Stimulated activated CD8-positive, alpha-beta memory T cell treated with anti-CD3 and anti-CD28 coated beads, Interleukin-12 subunit alpha, Interleukin-12 subunit beta, amount 100 ng/mL, for 4 hours (primary cell): ENCODE measurements at regions not wholly inside any gene's neighbourhood (a gene's known extent, or its start where the extent isn't known, plus 50 kb on each side); places are given as distances from the start of the nearest gene placed in this dataset.

Experiments
- DNase-seq: peaks from one replicate; pipeline ENCODE4 v3.0.0-alpha.2; 2020; ENCODE audit warnings: low read depth

- no peak for DNase-seq
These were observed 1445.3 kb upstream of the MIR17HG start for GRCh38 chr13:89902223-89902622.

DNA sequence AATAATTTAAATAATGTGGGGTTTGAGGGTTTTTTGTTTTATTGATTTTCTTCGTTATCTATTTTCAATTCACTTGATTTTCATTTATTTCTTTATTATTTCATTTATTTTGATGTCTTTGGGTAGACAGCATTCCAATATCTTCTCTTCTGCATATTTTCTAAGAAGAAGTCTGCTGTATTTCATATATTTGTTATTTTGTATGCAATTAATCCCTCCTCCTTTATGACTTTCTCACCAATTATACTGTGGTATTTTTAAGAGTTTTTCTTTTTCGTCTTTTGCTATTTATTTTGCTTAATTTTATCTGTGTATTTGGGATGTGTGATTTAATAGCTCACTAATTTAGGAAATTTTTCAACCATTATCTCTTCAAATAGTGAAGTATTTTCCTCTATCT lies 1444.4 kb upstream of the MIR17HG start:
- no peak for DNase-seq

- DNase-seq = no peak
These were observed 1437.3 kb upstream of the MIR17HG start for GRCh38 chr13:89910166-89910565.

DNA sequence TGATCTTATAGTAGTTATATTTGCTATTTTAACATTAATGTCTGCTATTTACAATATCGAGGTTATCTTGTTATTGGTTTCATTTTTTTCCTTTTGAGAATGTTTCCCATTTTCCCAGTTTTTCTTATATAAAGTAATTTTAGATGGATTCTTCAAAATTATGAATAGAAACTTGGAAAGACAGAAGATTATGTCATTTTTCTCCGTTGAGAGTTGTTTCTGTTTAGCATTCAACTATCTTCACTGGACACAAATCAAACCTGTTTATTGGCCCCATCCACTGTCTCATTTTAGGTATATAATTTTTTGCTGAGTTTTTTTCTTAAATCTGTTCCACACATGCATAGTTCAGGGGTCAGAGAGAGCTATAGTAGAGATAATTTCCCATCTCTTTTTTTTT lies 1430.9 kb upstream of the MIR17HG start:
- DNase-seq = no peak

GRCh38 chr13:89920461-89920860 lies 1427.0 kb upstream of the MIR17HG start:
- no peak for DNase-seq

GRCh38 chr13:89923052-89923451 lies 1424.4 kb upstream of the MIR17HG start:
- no peak for DNase-seq

DNA sequence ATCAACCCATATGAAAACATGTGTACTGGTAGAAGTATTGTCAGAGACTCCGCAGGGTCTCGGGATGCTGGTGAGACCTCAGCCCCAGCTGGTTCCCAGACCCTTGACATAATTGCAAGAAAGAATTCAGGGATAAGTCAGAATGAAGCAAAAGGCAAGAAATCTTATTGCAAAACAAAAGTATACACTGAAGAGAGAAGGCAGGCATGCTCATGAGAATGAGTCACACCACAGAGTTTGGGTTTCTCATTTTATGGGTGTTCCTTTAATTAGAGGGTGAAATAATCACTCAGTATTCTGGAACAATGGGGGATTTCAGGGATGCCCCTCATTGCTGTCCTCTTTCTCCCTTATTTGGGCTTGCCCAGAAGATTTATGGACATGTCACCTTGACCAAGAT lies 1423.8 kb upstream of the MIR17HG start:
- no peak for DNase-seq

DNA sequence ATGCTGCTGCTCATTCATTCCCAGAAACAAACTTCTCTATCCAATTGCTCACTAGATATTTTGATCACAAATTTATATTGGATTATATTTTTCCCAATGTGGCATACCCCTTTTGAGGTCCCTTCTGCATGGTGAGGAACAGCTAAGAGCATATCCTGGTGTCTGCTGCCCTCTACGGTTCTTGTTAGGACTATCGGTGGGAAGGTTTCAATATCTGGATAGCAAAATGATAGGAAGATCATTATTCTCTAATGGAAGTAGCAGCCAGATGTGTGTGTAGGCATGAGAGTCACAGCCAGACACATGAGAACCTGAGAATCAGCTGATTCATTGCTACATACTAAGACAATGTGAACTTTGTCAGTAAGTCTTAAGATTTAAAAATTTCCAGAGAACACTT lies 1422.4 kb upstream of the MIR17HG start:
- DNase-seq = no peak

GRCh38 chr13:89930861-89931260 lies 1416.6 kb upstream of the MIR17HG start:
- no peak for DNase-seq

DNA sequence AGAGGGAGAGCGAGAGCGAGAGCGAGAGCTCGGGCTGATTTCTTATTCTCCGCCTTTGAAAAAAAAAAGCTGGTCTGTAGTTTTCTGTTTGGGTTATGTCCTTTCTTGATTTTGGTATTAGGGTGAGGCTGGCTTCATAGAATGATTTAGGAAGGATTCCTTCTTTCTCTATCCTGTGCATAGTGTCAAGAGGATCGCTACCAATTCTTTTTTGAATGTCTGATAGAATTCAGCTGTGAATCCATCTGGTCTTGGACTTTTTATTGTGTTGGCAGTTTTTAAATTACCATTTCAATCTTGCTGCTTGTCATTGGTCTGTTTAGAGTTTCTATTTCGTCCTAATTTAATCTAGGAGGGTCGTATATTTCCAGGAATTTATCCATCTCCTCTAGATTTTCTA lies 1414.6 kb upstream of the MIR17HG start:
- DNase-seq = no peak

DNA sequence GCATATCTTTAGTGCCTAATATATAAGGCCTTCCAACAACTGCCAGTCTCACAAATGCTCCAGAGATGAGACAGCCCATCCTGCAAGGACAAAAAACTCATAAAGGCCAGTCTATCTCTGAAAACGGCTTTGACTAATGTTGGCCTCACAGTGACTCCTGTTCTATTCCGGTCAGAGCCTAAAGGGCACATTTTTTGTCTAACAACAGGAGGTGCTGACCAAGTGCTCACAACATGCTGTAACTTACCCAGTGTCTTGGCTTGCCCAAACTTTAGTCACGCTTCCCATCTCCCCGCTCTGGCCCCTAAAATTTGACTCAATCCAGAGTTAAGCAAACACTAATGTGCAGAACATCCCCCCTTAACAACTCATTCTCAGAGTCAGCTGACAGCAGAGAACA lies 1411.2 kb upstream of the MIR17HG start:
- DNase-seq = no peak

GRCh38 chr13:89937420-89937819 lies 1410.1 kb upstream of the MIR17HG start:
- no peak for DNase-seq

- DNase-seq = no peak
These were observed 1407.1 kb upstream of the MIR17HG start for GRCh38 chr13:89940383-89940782.

- DNase-seq = no peak
These were observed 1404.3 kb upstream of the MIR17HG start for GRCh38 chr13:89943139-89943538.

GRCh38 chr13:89950225-89950624 lies 1397.3 kb upstream of the MIR17HG start:
- DNase-seq = no peak

GRCh38 chr13:89951341-89951740 lies 1396.1 kb upstream of the MIR17HG start:
- DNase-seq = no peak

- DNase-seq = no peak
These were observed 1393.9 kb upstream of the MIR17HG start for GRCh38 chr13:89953581-89953980.

DNA sequence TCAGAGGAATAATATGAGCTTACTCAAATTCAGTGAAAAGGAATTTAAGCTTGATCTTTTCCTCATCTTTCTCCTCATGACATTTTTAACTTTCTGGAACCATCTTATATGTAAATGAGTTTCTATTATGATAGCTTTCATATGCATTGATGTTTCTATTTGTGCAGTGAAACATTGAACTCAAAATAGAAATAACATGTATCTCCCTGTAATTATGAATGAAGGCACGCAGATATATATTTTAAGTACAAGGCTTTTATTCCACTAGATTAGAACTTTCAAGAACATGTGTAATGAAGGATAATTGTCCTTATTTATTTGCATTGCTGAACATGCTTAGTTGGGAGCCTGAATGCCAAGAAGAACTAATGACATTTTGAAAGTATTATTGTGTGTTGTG lies 1391.7 kb upstream of the MIR17HG start:
- no peak for DNase-seq

GRCh38 chr13:89959074-89959473 lies 1388.4 kb upstream of the MIR17HG start:
- no peak for DNase-seq

DNA sequence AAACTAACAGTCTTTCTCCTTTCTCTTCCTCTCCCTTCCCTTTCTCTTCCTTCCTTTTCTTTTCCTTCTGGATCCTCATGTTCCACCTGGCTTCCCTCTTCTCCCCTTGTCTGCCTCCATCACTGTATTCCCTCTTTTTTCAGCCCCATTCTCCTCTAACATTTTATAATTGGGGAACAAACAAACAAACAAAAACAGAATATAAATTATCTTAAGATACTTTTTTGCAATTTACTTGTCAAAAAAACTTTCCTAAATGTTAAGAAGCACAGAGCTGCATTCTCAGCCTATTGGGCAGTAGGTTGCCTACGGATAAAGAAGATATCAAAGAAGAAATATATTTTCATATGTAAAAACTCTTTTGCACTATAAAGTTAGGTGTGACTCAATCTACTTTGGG lies 1382.2 kb upstream of the MIR17HG start:
- no peak for DNase-seq

DNA sequence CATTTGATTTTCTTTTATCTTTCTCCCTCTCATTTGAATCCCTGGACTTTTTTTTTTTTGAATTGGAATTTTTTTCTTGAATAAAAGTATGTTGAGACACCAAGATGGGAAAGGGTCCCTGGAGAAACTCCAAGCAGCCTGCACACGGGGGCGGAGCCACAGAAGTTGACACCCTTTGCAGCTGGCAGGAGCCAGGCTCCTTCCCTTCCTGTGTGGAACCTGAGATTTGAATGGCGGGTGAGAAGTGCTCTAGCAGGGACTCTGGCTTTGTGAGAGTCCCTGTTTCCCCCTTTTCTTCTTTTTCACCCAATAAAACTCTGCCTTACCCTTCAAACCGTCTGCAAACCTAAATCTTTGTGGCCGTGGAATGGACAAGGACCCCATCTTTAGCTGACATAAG lies 1381.0 kb upstream of the MIR17HG start:
- no peak for DNase-seq

- no peak for DNase-seq
These were observed 1379.8 kb upstream of the MIR17HG start for GRCh38 chr13:89967701-89968100.

GRCh38 chr13:89968470-89968869 lies 1379.0 kb upstream of the MIR17HG start:
- no peak for DNase-seq

DNA sequence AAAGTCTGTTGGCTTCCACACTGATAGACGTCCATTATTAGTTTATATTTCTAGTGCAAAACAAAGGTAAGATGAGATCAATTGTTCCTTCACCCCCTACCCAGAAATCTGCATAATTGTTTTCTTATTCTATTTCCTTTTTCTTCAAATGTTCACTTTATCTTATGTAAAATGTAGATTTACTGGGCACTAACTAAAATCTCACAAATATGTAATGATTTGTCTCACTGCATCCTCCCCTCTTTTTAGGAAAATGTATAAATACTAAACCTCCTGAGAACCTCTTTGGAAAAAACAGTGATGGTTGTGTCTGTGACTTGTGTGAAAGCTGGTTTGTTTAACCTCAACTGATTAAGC lies 1377.2 kb upstream of the MIR17HG start:
- DNase-seq = no peak

GRCh38 chr13:89977203-89977602 lies 1370.3 kb upstream of the MIR17HG start:
- no peak for DNase-seq
